ENCODE measurements at regions not wholly inside any gene's neighbourhood (a gene's known extent, or its start where the extent isn't known, plus 50 kb on each side); places are given as distances from the start of the nearest gene placed in this dataset.

GRCh38 chr14:62369919-62370560 lies 607.8 kb downstream of the SNAPC1 start:
- no peak for FAIRE-seq
- TF ChIP-seq, protein P1, sequence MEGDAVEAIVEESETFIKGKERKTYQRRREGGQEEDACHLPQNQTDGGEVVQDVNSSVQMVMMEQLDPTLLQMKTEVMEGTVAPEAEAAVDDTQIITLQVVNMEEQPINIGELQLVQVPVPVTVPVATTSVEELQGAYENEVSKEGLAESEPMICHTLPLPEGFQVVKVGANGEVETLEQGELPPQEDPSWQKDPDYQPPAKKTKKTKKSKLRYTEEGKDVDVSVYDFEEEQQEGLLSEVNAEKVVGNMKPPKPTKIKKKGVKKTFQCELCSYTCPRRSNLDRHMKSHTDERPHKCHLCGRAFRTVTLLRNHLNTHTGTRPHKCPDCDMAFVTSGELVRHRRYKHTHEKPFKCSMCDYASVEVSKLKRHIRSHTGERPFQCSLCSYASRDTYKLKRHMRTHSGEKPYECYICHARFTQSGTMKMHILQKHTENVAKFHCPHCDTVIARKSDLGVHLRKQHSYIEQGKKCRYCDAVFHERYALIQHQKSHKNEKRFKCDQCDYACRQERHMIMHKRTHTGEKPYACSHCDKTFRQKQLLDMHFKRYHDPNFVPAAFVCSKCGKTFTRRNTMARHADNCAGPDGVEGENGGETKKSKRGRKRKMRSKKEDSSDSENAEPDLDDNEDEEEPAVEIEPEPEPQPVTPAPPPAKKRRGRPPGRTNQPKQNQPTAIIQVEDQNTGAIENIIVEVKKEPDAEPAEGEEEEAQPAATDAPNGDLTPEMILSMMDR (IDR thresholded peaks at IDR 0.05; ENCODE audit: insufficient read depth, low read length, severe bottlenecking) = no peak
- no peak overlapping the region for H3K4me3 ChIP-seq (ENCODE audit: low read depth, low read length)
- no peaks in the 10 kb centered on the region for H3K36me3 ChIP-seq (ENCODE audit: control insufficient read depth, insufficient read depth, low read length)
- no peaks in the 10 kb centered on the region for H3K27me3 ChIP-seq (ENCODE audit: control insufficient read depth, insufficient read depth, low read length)
- DNase-seq (ENCODE audit: low read depth) = no peak

- Histone ChIP-seq H3K27me3 (ENCODE audit: control insufficient read depth, insufficient read depth, low read length) (no peaks in the 10 kb centered on the region), H3K36me3 (ENCODE audit: control insufficient read depth, insufficient read depth, low read length) (no peaks in the 10 kb centered on the region), H3K4me3 (ENCODE audit: low read depth, low read length) (no peak overlapping the region)
- no peak for FAIRE-seq
- TF ChIP-seq, protein P1 (IDR thresholded peaks at IDR 0.05; ENCODE audit: insufficient read depth, low read length, severe bottlenecking) = no peak
- peak; percentile 35 for DNase-seq (ENCODE audit: low read depth)
Observed at GRCh38 chr14:62373944-62374343, 611.7 kb downstream of the SNAPC1 start.

- Histone ChIP-seq H3K27me3 (ENCODE audit: control insufficient read depth, insufficient read depth, low read length) (no peaks in the 10 kb centered on the region), H3K36me3 (ENCODE audit: control insufficient read depth, insufficient read depth, low read length) (no peaks in the 10 kb centered on the region), H3K4me3 (ENCODE audit: low read depth, low read length) (no peak overlapping the region)
- FAIRE-seq (no peak), DNase-seq (ENCODE audit: low read depth) (no peak)
- TF ChIP-seq, protein P1 (IDR thresholded peaks at IDR 0.05; ENCODE audit: insufficient read depth, low read length, severe bottlenecking) = no peak
Observed at GRCh38 chr14:62378057-62378456, 615.8 kb downstream of the SNAPC1 start.

DNA sequence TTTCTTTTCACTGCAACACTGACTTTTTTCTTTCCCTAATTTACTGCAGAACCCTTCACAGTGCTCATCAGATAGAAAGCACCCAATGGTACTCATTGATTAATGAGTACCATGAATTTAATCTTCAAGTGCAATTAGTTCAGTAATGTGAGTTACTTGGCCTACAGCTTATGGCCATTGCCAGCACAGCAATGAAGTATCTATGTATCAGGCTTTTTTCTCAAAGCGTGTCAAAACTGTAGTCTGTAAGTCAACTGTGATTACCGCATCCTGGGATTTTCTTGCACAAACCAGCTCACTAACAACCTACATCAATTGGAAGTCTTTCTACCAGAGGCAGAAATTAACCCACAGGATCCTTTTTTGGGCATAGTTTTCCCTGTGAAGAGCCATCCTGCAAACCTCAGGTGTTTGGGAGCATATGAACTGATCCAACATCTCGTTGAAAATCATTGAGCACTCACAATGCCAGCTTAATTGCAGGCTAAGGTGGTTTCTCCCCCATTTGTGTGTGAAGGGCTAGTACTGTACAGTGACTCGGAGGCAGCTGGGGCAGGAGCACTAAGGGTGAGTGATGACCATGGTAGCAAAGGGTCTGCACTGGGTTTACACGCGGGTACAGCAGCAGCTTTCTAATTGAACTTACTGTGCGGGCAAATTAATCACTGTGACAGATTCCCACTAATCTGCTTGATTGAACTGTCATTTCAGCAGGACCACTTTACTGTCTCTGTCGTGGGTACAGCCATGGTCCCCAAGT lies 619.3 kb downstream of the SNAPC1 start:
- DNase-seq (ENCODE audit: low read depth) = no peak
- H3K27me3 ChIP-seq (ENCODE audit: control insufficient read depth, insufficient read depth, low read length) = no peaks in the 10 kb centered on the region
- TF ChIP-seq, protein P1 (IDR thresholded peaks at IDR 0.05; ENCODE audit: insufficient read depth, low read length, severe bottlenecking) = no peak
- no peaks in the 10 kb centered on the region for H3K36me3 ChIP-seq (ENCODE audit: control insufficient read depth, insufficient read depth, low read length)
- no peak overlapping the region for H3K4me3 ChIP-seq (ENCODE audit: low read depth, low read length)
- no peak for FAIRE-seq

DNA sequence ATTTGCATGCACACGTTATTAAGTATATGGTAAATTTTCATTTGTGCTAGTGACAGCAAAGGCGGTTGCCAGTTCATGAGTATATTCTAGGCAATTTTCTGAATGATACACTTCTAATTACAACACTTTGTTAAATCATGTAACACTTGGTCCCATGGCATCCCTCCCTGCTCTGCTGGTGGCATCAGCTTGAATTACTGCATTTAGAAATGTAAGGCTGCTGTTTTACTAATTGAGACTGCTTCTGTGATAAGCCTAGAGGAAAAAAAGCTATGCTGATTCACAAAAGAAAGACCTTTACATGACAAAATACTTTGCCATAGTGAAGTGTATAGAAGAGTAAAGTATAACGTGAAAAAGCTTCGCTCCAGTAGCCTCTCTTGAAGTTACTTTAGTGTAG lies 636.1 kb downstream of the KCNH5 start:
- no peak for FAIRE-seq
- no peak overlapping the region for H3K4me3 ChIP-seq (ENCODE audit: low read depth, low read length)

More for the DNA sequence above, 636.1 kb downstream of the KCNH5 start:
- Histone ChIP-seq H3K36me3 (ENCODE audit: control insufficient read depth, insufficient read depth, low read length) (no peaks in the 10 kb centered on the region), H3K27me3 (ENCODE audit: control insufficient read depth, insufficient read depth, low read length) (no peaks in the 10 kb centered on the region)
- TF ChIP-seq, protein P1 (IDR thresholded peaks at IDR 0.05; ENCODE audit: insufficient read depth, low read length, severe bottlenecking) = no peak
- no peak for DNase-seq (ENCODE audit: low read depth)

Measured in bronchial epithelial cell (primary cell).